ENCODE measurements at regions not wholly inside any gene's neighbourhood (a gene's known extent, or its start where the extent isn't known, plus 50 kb on each side); places are given as distances from the start of the nearest gene placed in this dataset.

DNA sequence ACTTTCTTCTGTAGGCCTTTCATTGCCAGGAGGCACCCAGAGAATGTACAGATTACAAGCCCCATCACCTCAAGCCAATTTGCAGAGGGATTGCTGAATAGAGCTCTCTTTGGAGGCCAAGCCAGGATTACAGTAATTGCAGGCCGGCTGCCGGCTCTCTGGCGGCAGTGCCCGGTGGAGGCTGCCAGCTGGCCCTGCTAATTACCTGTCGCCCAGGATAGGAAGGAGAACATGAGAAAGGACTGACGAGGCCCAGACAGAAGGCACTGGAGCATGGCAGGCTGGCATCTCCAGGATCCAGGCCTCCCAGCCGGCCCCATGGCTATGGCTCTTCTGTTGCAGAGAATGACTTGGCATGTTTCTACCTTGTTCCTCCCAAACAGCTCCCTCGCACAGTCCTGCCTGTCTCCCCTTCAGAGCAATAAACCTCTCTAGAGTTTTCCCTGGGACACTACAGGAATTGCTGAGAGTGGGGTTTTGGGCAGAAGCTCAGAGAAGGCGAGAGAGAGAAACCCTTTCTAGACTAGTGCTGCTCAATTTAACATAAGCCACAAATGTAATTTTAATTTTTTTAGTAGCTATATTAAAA is 273.6 kb upstream of the PROK2 start:
- Histone ChIP-seq H3K4me1 (replicated peaks in 1 of 4; ENCODE audit: control insufficient read depth in 3 of 4, insufficient read depth in 4 of 4, low read length in 3 of 4) (no peaks in the 10 kb centered on the region), H2BK15ac (ENCODE audit: low read length) (no peak overlapping the region), H3K23ac (ENCODE audit: insufficient read length) (no peak overlapping the region), H3K79me2 (ENCODE audit: control insufficient read depth in 1 of 2, insufficient read depth in 2 of 2, low read length in 2 of 2) (no peaks in the 10 kb centered on the region), H2BK120ac (replicated peaks; ENCODE audit: low read depth, low read length) (no peak overlapping the region), H3K18ac (ENCODE audit: extremely low read depth, low read length) (no peak overlapping the region; the same call in 1 of the 2 replicates), H2BK12ac (ENCODE audit: low read depth, low read length) (no peak overlapping the region), H4K91ac (replicated peaks; ENCODE audit: insufficient read length, low read length) (no peak overlapping the region), H2BK5ac (ENCODE audit: low read depth, low read length) (no peak overlapping the region), H2BK20ac (ENCODE audit: low read length) (no peak overlapping the region), H3K4me3 (ENCODE audit: extremely low read depth in 1 of 4, insufficient read depth in 2 of 4, low read depth in 3 of 4, low read length in 4 of 4) (no peak overlapping the region), H3K56ac (replicated peaks; ENCODE audit: insufficient read length, low read depth, low read length) (no peak overlapping the region), H3K36me3 (ENCODE audit: control insufficient read depth in 2 of 4, insufficient read depth in 4 of 4, low read length in 3 of 4) (no peaks in the 10 kb centered on the region), H3K9ac (replicated peaks in 1 of 4; ENCODE audit: extremely low read depth in 1 of 4, low read depth in 3 of 4, low read length in 3 of 4) (no peak overlapping the region), H3K9me3 (ENCODE audit: insufficient read depth in 2 of 2, low read depth in 1 of 2, low read length in 1 of 2) (peaks cover 0 to 4% of the 10 kb centered on the region in 2 experiments; a peak in 2 of 4 replicates), H4K20me1 (replicated peaks in 1 of 2; ENCODE audit: control insufficient read depth in 1 of 2, insufficient read depth in 2 of 2, low read length in 2 of 2) (no peaks in the 10 kb centered on the region), H4K8ac (ENCODE audit: extremely low read depth, insufficient read depth, low read length) (no peak overlapping the region), H3K4me2 (ENCODE audit: insufficient read depth in 1 of 2, low read depth in 2 of 2, low read length in 2 of 2) (no peak overlapping the region), H3K27ac (ENCODE audit: low read depth, low read length) (no peak overlapping the region), H3K4ac (replicated peaks; ENCODE audit: insufficient read length, low read depth, low read length) (no peak overlapping the region), H3K23me2 (ENCODE audit: low read depth, low read length) (no peaks in the 10 kb centered on the region; the same call in 1 of the 2 replicates), H4K5ac (ENCODE audit: insufficient read length, low read depth, low read length) (no peak overlapping the region), H2AK5ac (ENCODE audit: low read depth, low read length) (no peak overlapping the region), H2AFZ (ENCODE audit: low read length) (no peak overlapping the region; the same call in 1 of the 2 replicates), H3K79me1 (ENCODE audit: low read depth, low read length) (no peaks in the 10 kb centered on the region), H3K14ac (ENCODE audit: insufficient read length) (no peak overlapping the region), H3K27me3 (replicated peaks in 1 of 4; ENCODE audit: control insufficient read depth in 3 of 4, extremely low read depth in 1 of 4, insufficient read depth in 3 of 4, low read length in 3 of 4) (no peaks in the 10 kb centered on the region)
- WGBS, 2 experiments (ENCODE audit: extremely low coverage in 1 of 2, insufficient coverage in 1 of 2, insufficient read length in 1 of 2, insufficient replicate concordance in 2 of 2, low coverage in 1 of 2, low lambda C conversion rate in 2 of 2, missing lambda C conversion rate in 1 of 2) = 83% methylated on average over 9 of the region's 9 CpGs; no CpG with 5 or more reads in 1 of the 2 experiments
- FAIRE-seq (no peak), DNase-seq (ENCODE audit: low read depth in 1 of 2, low spot score in 2 of 2) (no peak)
- TF ChIP-seq SP4 (IDR thresholded peaks at IDR 0.05; ENCODE audit: low read length) = no peak
- no peak for TF ChIP-seq JUND (IDR thresholded peaks at IDR 0.05; ENCODE audit: low read length)
- no peak for TF ChIP-seq POU5F1 (IDR thresholded peaks at IDR 0.05; ENCODE audit: low read depth, low read length)
- ChIA-PET POLR2A (ENCODE audit: partially characterized antibody) (interaction anchor here (0.5 kb wide), 1 partner anchor 18 kb away, joined by 3 read pairs; no protein-coding TSS in a partner anchor), CTCF (ENCODE audit: partially characterized antibody) (interaction anchor here (0.6 to 1.4 kb wide), 4 partner anchors 74 to 389 kb away, joined by 3 read pairs; no protein-coding TSS in a partner anchor)

Data from H1 (cell line).